ENCODE measurements at regions not wholly inside any gene's neighbourhood (a gene's known extent, or its start where the extent isn't known, plus 50 kb on each side); places are given as distances from the start of the nearest gene placed in this dataset.

GRCh38 chr10:10647331-10647730 lies 370.3 kb upstream of the CELF2 start:
- TF ChIP-seq CTCF (IDR thresholded peaks at IDR 0.05; ENCODE audit: insufficient read depth, low read depth, low read length) (no peak), EZH2 (IDR thresholded peaks at IDR 0.05; ENCODE audit: insufficient read depth, low read length) (no peak)
